HepG2 (cell line): ENCODE measurements at regions not wholly inside any gene's neighbourhood (a gene's known extent, or its start where the extent isn't known, plus 50 kb on each side); places are given as distances from the start of the nearest gene placed in this dataset.

Experiments used
- AFF4 ChIP-seq: sonication (generic); formaldehyde crosslinking; IDR thresholded peaks from 2 replicates; pipeline ENCODE4 v1.4.0; 2020; ENCODE audit warnings: missing genetic modification reagents
- CHCHD3 ChIP-seq: sonication (generic); formaldehyde crosslinking; IDR thresholded peaks from 2 replicates; pipeline ENCODE4 v1.8.0; 2022; ENCODE audit warnings: mild to moderate bottlenecking, missing genetic modification reagents, moderate library complexity
- CTCF ChIP-seq: sonication (generic); formaldehyde crosslinking; IDR thresholded peaks from 2 replicates; pipeline ENCODE4 v1.5.0; 2020; ENCODE audit warnings: mild to moderate bottlenecking, missing genetic modification reagents, moderate library complexity
- GABPA ChIP-seq, 2 experiments: IDR thresholded peaks; 2 replicates each; pipeline ENCODE4 v1.6.1; 2011 to 2016; ENCODE audit warnings: low read depth in 2 of 2, low read length in 1 of 2, missing biosample characterization in 1 of 2, missing genetic modification characterization in 1 of 2
- SATB2 ChIP-seq: sonication (generic); formaldehyde crosslinking; IDR thresholded peaks from 2 replicates; pipeline ENCODE4 v1.5.0; 2020; ENCODE audit warnings: missing genetic modification reagents
- TCF12 ChIP-seq, 2 experiments: fragments of 450-650 bp in 1 of 2; sonication (generic) in 1 of 2; formaldehyde crosslinking in 1 of 2; IDR thresholded peaks; 2 replicates each; pipeline versions ENCODE4 v1.6.1 to v1.8.0; 2017 to 2022; ENCODE audit warnings: antibody characterized with exemption in 1 of 2, mild to moderate bottlenecking in 1 of 2, missing genetic modification reagents in 1 of 2, moderate library complexity in 1 of 2
- TOE1 ChIP-seq: sonication (generic); formaldehyde crosslinking; IDR thresholded peaks from 2 replicates; pipeline ENCODE4 v1.4.0; 2020; ENCODE audit warnings: mild to moderate bottlenecking, missing genetic modification reagents
- UBTF ChIP-seq: sonication (generic); formaldehyde crosslinking; IDR thresholded peaks from 2 replicates; pipeline ENCODE4 v1.4.0; 2020; ENCODE audit warnings: mild to moderate bottlenecking, missing genetic modification reagents
- ZFP91 ChIP-seq: sonication (generic); formaldehyde crosslinking; IDR thresholded peaks from 2 replicates; pipeline ENCODE4 v1.9.0; 2022; ENCODE audit warnings: missing genetic modification reagents, mild to moderate bottlenecking, borderline replicate concordance
- ZKSCAN5 ChIP-seq: sonication (generic); formaldehyde crosslinking; IDR thresholded peaks from 2 replicates; pipeline ENCODE4 v1.5.1; 2020; ENCODE audit warnings: mild to moderate bottlenecking, missing genetic modification reagents
- ZNF367 ChIP-seq: sonication (generic); formaldehyde crosslinking; IDR thresholded peaks from 2 replicates; pipeline ENCODE4 v1.4.0; 2020; ENCODE audit warnings: missing genetic modification reagents, borderline replicate concordance
- ZNF639 ChIP-seq: conservative IDR thresholded peaks from 2 replicates; pipeline ENCODE4 v1.6.1; 2018; ENCODE audit warnings: missing genetic modification reagents
- TF ChIP-seq, protein P1 (sequence below): sonication (generic); formaldehyde crosslinking; IDR thresholded peaks from 2 replicates; pipeline ENCODE4 v1.8.1; 2023; ENCODE audit warnings: missing genetic modification reagents, inconsistent platforms, borderline replicate concordance

- no peak for TF ChIP-seq TCF12 (IDR thresholded peaks at IDR 0.05)
- no peak for TF ChIP-seq TCF12 (CRISPR knock-in tag; IDR thresholded peaks at IDR 0.05)
- no peak for TF ChIP-seq TOE1
- no peak for TF ChIP-seq SATB2 (CRISPR knock-in tag)
- TF ChIP-seq ZKSCAN5 (CRISPR knock-in tag) = no peak
- TF ChIP-seq AFF4 (CRISPR knock-in tag) = no peak
- TF ChIP-seq CHCHD3 (CRISPR knock-in tag) = no peak
- TF ChIP-seq CTCF = no peak
- no peak for TF ChIP-seq ZNF367 (CRISPR knock-in tag)
- no peak for TF ChIP-seq UBTF (CRISPR knock-in tag)
- no peak for TF ChIP-seq ZFP91 (CRISPR knock-in tag)
- TF ChIP-seq GABPA (IDR thresholded peaks at IDR 0.05; ENCODE audit: low read depth, low read length) = no peak
- TF ChIP-seq GABPA (CRISPR knock-in tag; IDR thresholded peaks at IDR 0.05; ENCODE audit: low read depth) = no peak
- TF ChIP-seq, protein P1, sequence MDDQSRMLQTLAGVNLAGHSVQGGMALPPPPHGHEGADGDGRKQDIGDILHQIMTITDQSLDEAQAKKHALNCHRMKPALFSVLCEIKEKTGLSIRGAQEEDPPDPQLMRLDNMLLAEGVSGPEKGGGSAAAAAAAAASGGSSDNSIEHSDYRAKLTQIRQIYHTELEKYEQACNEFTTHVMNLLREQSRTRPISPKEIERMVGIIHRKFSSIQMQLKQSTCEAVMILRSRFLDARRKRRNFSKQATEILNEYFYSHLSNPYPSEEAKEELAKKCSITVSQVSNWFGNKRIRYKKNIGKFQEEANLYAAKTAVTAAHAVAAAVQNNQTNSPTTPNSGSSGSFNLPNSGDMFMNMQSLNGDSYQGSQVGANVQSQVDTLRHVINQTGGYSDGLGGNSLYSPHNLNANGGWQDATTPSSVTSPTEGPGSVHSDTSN (CRISPR knock-in tag) = no peak
- TF ChIP-seq ZNF639 (CRISPR knock-in tag) = no peak
Measured at GRCh38 chrX:20742106-20742505, 475.4 kb upstream of the RPS6KA3 start.
